Coronary artery (tissue), 2 donors: ENCODE measurements at regions not wholly inside any gene's neighbourhood (a gene's known extent, or its start where the extent isn't known, plus 50 kb on each side); places are given as distances from the start of the nearest gene placed in this dataset.

Experiments
- DNase-seq: peaks from one replicate; pipeline ENCODE4 v3.0.0-alpha.2; 2017; ENCODE audit warnings: low spot score
- H3K27ac ChIP-seq, 2 donors: fragments of 200-600 bp; sonication (generic); one replicate each; pipeline ENCODE4 v1.5.1; 2016 to 2019
- H3K4me3 ChIP-seq: fragments of 200-600 bp; sonication (generic); 2 replicates; pipeline ENCODE4 v1.5.1; 2016; ENCODE audit warnings: mild to moderate bottlenecking, moderate library complexity
- TF ChIP-seq, protein P1 (sequence below): fragments of 200-600 bp; sonication (generic); IDR thresholded peaks from one replicate; pipeline ENCODE4 v1.5.1; 2019; ENCODE audit warnings: antibody characterized with exemption

DNA sequence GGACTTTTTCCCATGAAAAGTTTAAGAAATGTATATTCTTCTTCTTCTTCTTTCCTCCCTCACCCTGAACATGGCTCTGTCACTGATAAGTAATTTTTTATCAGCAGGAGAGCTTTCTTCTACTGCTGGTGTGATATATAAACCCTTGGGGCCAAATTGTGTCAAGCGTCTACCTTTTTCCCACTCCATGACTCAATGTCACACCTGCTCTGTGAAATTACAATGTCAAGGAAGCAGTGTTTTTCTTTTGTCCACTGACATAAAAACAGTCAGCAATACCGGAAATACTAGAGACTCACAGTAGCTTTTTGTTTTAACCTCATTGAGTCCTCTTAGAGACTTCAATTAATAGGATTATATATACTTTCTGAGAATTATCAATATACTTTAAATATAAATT, 416.2 kb upstream of the ADGRL4 start:
- DNase-seq: no peak
- Histone ChIP-seq H3K4me3 (no peak overlapping the region), H3K27ac (no peak overlapping the region)
- TF ChIP-seq, protein P1, sequence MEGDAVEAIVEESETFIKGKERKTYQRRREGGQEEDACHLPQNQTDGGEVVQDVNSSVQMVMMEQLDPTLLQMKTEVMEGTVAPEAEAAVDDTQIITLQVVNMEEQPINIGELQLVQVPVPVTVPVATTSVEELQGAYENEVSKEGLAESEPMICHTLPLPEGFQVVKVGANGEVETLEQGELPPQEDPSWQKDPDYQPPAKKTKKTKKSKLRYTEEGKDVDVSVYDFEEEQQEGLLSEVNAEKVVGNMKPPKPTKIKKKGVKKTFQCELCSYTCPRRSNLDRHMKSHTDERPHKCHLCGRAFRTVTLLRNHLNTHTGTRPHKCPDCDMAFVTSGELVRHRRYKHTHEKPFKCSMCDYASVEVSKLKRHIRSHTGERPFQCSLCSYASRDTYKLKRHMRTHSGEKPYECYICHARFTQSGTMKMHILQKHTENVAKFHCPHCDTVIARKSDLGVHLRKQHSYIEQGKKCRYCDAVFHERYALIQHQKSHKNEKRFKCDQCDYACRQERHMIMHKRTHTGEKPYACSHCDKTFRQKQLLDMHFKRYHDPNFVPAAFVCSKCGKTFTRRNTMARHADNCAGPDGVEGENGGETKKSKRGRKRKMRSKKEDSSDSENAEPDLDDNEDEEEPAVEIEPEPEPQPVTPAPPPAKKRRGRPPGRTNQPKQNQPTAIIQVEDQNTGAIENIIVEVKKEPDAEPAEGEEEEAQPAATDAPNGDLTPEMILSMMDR: no peak

DNA sequence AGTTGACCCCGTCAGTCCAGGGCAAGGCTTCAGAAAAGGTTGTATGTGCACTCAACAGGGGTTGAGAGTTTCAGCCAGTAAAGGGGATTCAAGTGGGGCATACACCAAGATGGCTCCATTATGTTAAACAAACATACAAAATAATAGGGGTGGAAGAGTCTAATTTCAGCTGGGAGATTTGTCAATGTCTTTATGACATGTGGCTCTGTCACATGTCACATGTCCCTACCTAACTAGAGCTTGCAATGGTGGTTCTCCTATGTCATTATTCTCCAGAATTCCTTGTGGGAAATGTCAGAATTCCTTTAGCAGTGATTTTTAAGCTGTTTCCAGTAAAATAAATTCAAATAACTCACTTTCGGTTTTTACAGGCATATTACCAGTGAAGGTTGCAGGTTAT, 392.0 kb upstream of the ADGRL4 start:
- DNase-seq: no peak
- TF ChIP-seq, protein P1: no peak
- Histone ChIP-seq H3K27ac (no peak overlapping the region), H3K4me3 (no peak overlapping the region)

DNA sequence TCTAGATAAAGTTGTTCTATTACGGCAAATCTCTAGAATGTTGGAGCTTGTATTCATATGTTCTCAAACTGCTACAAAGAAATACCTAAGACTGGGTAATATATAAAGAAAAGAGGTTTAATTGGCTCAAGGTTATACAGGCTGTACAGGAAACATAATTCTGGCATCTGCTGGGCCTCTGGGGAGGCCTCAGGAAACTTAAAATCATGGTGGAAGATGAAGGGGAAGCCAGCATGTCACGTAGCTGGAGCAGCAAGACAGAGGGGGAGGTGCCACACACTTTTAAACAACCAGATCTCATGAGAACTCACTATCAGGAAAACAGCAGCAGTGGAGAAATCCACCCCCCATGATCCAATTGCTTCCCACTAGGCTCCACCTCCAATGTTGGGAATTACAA, 390.4 kb upstream of the ADGRL4 start:
- no peak overlapping the region for H3K4me3 ChIP-seq
- TF ChIP-seq, protein P1: no peak
- DNase-seq: no peak
- H3K27ac ChIP-seq: no peak overlapping the region

- no peak for DNase-seq
- Histone ChIP-seq H3K27ac (no peak overlapping the region), H3K4me3 (no peak overlapping the region)
- TF ChIP-seq, protein P1: no peak
These were observed 382.3 kb upstream of the ADGRL4 start for GRCh38 chr1:79388694-79389361.

- DNase-seq: no peak
- H3K4me3 ChIP-seq: no peak overlapping the region
- TF ChIP-seq, protein P1: no peak
These were observed 380.2 kb upstream of the ADGRL4 start for GRCh38 chr1:79386730-79387129.

DNA sequence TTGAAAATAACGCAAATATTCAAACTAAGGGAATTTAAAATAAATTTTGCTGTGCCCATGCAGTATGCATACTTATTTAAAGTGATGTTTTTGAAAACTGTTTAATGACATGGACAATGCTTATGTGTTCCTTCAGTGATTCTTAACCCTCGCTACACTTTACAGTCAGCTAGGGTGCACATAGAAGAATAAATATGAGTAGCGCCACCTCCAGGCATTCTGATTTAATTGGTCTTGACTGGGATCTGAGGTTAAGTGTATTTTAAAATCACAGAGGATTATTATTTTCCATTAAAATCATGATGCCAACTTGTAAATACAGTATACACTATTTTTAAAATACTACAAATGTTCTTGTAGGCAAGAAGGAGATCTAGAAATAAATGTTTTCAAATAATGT, 373.5 kb upstream of the ADGRL4 start:
- Histone ChIP-seq H3K4me3 (no peak overlapping the region), H3K27ac (no peak overlapping the region)
- TF ChIP-seq, protein P1: no peak
- no peak for DNase-seq

More at GRCh38 chr1:79386730-79387129, 380.2 kb upstream of the ADGRL4 start:
- no peak overlapping the region for H3K27ac ChIP-seq

DNA sequence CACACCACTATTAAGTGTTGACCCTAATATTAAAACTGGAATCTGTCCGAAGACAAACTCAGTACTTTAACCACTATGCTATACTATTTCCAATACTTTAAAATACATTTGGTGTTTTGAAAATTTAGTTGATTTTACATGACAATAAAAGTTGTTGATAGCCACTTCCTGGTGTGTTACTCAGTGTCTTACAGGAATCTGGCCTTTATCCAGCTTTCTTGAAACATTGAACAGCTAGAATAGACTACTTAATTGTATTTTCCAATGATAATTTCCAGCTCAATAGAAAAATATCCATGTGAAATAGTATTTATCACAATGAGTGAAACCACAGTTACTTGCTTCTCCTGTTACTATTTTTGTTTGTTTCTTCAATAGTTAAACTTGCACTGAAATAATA, 369.6 kb upstream of the ADGRL4 start:
- Histone ChIP-seq H3K27ac (no peak overlapping the region), H3K4me3 (no peak overlapping the region)
- TF ChIP-seq, protein P1: no peak
- DNase-seq: no peak
